K562 (cell line): ENCODE measurements at regions not wholly inside any gene's neighbourhood (a gene's known extent, or its start where the extent isn't known, plus 50 kb on each side); places are given as distances from the start of the nearest gene placed in this dataset.
A peak's percentile ranks its signal among the peaks of the same experiment; 100 is the strongest.

Experiments used
- CAMTA2 ChIP-seq: fragments of 250-450 bp; sonication (Bioruptor Pico); conservative IDR thresholded peaks from 2 replicates; pipeline ENCODE4 v1.5.1; 2022
- CXXC5 ChIP-seq: fragments of 250-450 bp; sonication (Bioruptor Pico); IDR thresholded peaks from 2 replicates; pipeline ENCODE4 v1.8.0; 2022; ENCODE audit warnings: inconsistent platforms, mild to moderate bottlenecking, moderate library complexity
- ILF3 ChIP-seq: fragments of 450-650 bp; IDR thresholded peaks from 2 replicates; pipeline ENCODE4 v1.6.1; 2018; ENCODE audit warnings: antibody characterized with exemption, mild to moderate bottlenecking, moderate library complexity, borderline replicate concordance
- NR2C2 ChIP-seq, 2 experiments: fragments of 200-800 bp in 1 of 2; sonication (Bioruptor generic) in 1 of 2; sonication (generic) in 1 of 2; formaldehyde crosslinking in 1 of 2; IDR thresholded peaks; 2 replicates each; pipeline versions ENCODE4 v1.6.1 to v1.8.0; 2016 to 2022; ENCODE audit warnings: mild to moderate bottlenecking in 1 of 2, missing compliant biosample characterization in 1 of 2, missing genetic modification characterization in 1 of 2, missing genetic modification reagents in 1 of 2
- NRF1 ChIP-seq, 2 experiments: fragments of 450-650 bp; IDR thresholded peaks in 1 of 2; conservative IDR thresholded peaks in 1 of 2; 2 replicates each; pipeline ENCODE4 v1.6.1; 2014; ENCODE audit warnings: mild to moderate bottlenecking in 2 of 2
- RAD21 ChIP-seq, 2 experiments: fragments of 250-450 bp in 1 of 2; fragments of 450-650 bp in 1 of 2; sonication (Bioruptor Pico) in 1 of 2; formaldehyde crosslinking in 1 of 2; IDR thresholded peaks in 1 of 2; conservative IDR thresholded peaks in 1 of 2; 2 replicates each; pipeline versions ENCODE4 v1.4.0 to v1.8.0; 2020 to 2022; ENCODE audit warnings: mild to moderate bottlenecking in 2 of 2, moderate library complexity in 1 of 2
- SP2 ChIP-seq: IDR thresholded peaks from 2 replicates; pipeline ENCODE4 v1.6.1; 2011; ENCODE audit warnings: mild to moderate bottlenecking, low read depth, low read length, moderate library complexity; ENCODE audit not compliant: poor library complexity, severe bottlenecking; ENCODE audit errors: extremely low read depth
- TAF7 ChIP-seq: fragments of 450-650 bp; IDR thresholded peaks from 2 replicates; pipeline ENCODE4 v1.6.1; 2016; ENCODE audit warnings: missing genetic modification characterization, missing compliant biosample characterization
- TCF7L2 ChIP-seq: fragments of 150-350 bp; IDR thresholded peaks from 2 replicates; pipeline ENCODE4 v1.6.1; 2016; ENCODE audit warnings: low read depth, mild to moderate bottlenecking, low read length, moderate library complexity
- ZNF165 ChIP-seq: fragments of 250-450 bp; sonication (Bioruptor Pico); IDR thresholded peaks from 2 replicates; pipeline ENCODE4 v1.4.0; 2020; ENCODE audit warnings: borderline replicate concordance
- ZNF184 ChIP-seq: sonication (generic); formaldehyde crosslinking; IDR thresholded peaks from 2 replicates; pipeline ENCODE4 v1.5.0; 2020; ENCODE audit warnings: missing genetic modification reagents
- ZNF408 ChIP-seq: fragments of 250-450 bp; sonication (Bioruptor Pico); IDR thresholded peaks from 2 replicates; pipeline ENCODE4 v1.4.0; 2020; ENCODE audit warnings: low read depth, mild to moderate bottlenecking, moderate library complexity
- ZNF707 ChIP-seq: fragments of 250-450 bp; sonication (Bioruptor Pico); conservative IDR thresholded peaks from 2 replicates; pipeline ENCODE4 v1.8.0; 2022; ENCODE audit warnings: inconsistent platforms, mild to moderate bottlenecking, moderate library complexity
- TF ChIP-seq, protein P1 (sequence below): fragments of 250-450 bp; sonication (Bioruptor Pico); IDR thresholded peaks from 2 replicates; pipeline ENCODE4 v1.4.0; 2020; ENCODE audit warnings: mild to moderate bottlenecking
- TF ChIP-seq, protein P2 (sequence below): fragments of 200-800 bp; sonication (Bioruptor generic); IDR thresholded peaks from 2 replicates; pipeline ENCODE4 v1.6.1; 2017; ENCODE audit warnings: missing genetic modification characterization, missing compliant biosample characterization
- TF ChIP-seq, protein P3 (sequence below), 3 experiments: IDR thresholded peaks in 2 of 3; conservative IDR thresholded peaks in 1 of 3; 2 replicates each; pipeline ENCODE4 v1.5.1; 2011 to 2012; ENCODE audit warnings: low read length in 3 of 3, mild to moderate bottlenecking in 3 of 3, control low read depth in 2 of 3, improper control_type of control experiment in 1 of 3, inconsistent platforms in 1 of 3, low read depth in 1 of 3, mixed read lengths in 1 of 3, moderate library complexity in 1 of 3; ENCODE audit not compliant: insufficient read depth in 2 of 3
- TF ChIP-seq, protein P4 (sequence below): IDR thresholded peaks from 3 replicates; pipeline ENCODE4 v1.6.1; 2011; ENCODE audit warnings: borderline replicate concordance, mild to moderate bottlenecking, moderate library complexity; ENCODE audit not compliant: insufficient read length; ENCODE audit errors: extremely low read depth

DNA sequence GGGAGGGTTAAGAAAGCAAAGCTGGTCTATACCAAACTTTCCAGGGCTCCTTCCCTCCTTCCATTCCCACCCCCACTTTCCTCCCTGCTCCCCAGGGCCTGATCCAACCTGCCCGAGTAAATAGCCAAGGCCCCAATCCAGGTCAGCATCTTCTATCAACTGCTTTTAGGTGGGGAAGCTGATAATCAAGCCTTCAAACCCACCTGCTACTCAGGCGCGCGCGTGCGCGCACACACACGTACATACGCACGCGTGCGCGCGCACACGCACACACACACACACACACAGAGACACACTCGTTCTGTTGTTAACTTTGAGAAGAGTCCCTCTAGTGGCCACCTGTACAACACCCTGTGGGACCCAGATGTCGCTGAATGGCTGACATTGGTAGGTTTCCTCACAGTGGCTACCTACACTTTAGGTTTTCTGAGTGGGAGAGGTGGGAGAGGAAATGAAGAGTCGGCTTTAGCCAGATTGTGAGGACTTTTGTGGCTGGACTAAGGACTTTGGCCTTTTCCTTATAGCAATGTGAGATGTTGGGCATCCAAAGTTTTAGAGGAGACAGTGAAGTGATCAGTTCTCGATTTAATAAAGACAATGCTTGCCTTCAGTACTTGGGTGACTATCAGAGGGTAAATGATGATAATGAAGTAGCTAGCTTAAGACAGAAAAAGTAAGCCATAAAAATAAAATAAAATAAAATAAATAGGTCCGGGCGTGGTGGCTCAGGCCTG, 179.9 kb upstream of the C2CD4B start (continued):
- TF ChIP-seq RAD21 (CRISPR knock-in tag; conservative IDR thresholded peaks at IDR 0.05 in 1 of 2, IDR thresholded peaks at IDR 0.05 in 1 of 2) (peak in 1 of 2 experiments; percentile 59; a peak in 3 of 4 replicates), SP2 (no peak), NR2C2 (CRISPR knock-in tag; IDR thresholded peaks at IDR 0.05) (no peak), NR2C2 (tag; IDR thresholded peaks at IDR 0.05) (no peak), TAF7 (tag) (no peak), CAMTA2 (CRISPR knock-in tag) (no peak), ZNF707 (CRISPR knock-in tag) (no peak), CXXC5 (CRISPR knock-in tag) (peak; percentile 56), ILF3 (no peak), ZNF165 (CRISPR knock-in tag) (no peak), ZNF408 (CRISPR knock-in tag) (no peak), ZNF184 (CRISPR knock-in tag) (no peak), TCF7L2 (no peak), NRF1 (conservative IDR thresholded peaks at IDR 0.05 in 1 of 2, IDR thresholded peaks at IDR 0.05 in 1 of 2) (peak; percentile 85 to 88)
- TF ChIP-seq, protein P1, sequence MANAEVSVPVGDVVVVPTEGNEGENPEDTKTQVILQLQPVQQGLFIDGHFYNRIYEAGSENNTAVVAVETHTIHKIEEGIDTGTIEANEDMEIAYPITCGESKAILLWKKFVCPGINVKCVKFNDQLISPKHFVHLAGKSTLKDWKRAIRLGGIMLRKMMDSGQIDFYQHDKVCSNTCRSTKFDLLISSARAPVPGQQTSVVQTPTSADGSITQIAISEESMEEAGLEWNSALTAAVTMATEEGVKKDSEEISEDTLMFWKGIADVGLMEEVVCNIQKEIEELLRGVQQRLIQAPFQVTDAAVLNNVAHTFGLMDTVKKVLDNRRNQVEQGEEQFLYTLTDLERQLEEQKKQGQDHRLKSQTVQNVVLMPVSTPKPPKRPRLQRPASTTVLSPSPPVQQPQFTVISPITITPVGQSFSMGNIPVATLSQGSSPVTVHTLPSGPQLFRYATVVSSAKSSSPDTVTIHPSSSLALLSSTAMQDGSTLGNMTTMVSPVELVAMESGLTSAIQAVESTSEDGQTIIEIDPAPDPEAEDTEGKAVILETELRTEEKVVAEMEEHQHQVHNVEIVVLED (CRISPR knock-in tag): peak; percentile 77
- TF ChIP-seq, protein P2, sequence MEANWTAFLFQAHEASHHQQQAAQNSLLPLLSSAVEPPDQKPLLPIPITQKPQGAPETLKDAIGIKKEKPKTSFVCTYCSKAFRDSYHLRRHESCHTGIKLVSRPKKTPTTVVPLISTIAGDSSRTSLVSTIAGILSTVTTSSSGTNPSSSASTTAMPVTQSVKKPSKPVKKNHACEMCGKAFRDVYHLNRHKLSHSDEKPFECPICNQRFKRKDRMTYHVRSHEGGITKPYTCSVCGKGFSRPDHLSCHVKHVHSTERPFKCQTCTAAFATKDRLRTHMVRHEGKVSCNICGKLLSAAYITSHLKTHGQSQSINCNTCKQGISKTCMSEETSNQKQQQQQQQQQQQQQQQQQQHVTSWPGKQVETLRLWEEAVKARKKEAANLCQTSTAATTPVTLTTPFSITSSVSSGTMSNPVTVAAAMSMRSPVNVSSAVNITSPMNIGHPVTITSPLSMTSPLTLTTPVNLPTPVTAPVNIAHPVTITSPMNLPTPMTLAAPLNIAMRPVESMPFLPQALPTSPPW (CRISPR knock-in tag): peak; percentile 25; the same call in 1 of the 2 replicates
- TF ChIP-seq, protein P3, sequence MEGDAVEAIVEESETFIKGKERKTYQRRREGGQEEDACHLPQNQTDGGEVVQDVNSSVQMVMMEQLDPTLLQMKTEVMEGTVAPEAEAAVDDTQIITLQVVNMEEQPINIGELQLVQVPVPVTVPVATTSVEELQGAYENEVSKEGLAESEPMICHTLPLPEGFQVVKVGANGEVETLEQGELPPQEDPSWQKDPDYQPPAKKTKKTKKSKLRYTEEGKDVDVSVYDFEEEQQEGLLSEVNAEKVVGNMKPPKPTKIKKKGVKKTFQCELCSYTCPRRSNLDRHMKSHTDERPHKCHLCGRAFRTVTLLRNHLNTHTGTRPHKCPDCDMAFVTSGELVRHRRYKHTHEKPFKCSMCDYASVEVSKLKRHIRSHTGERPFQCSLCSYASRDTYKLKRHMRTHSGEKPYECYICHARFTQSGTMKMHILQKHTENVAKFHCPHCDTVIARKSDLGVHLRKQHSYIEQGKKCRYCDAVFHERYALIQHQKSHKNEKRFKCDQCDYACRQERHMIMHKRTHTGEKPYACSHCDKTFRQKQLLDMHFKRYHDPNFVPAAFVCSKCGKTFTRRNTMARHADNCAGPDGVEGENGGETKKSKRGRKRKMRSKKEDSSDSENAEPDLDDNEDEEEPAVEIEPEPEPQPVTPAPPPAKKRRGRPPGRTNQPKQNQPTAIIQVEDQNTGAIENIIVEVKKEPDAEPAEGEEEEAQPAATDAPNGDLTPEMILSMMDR (IDR thresholded peaks at IDR 0.05 in 2 of 3, conservative IDR thresholded peaks at IDR 0.05 in 1 of 3; ENCODE audit: insufficient read depth in 2 of 3, low read depth in 1 of 3, low read length in 3 of 3): peak; percentile 63 to 82 (median 66)
- TF ChIP-seq, protein P4, sequence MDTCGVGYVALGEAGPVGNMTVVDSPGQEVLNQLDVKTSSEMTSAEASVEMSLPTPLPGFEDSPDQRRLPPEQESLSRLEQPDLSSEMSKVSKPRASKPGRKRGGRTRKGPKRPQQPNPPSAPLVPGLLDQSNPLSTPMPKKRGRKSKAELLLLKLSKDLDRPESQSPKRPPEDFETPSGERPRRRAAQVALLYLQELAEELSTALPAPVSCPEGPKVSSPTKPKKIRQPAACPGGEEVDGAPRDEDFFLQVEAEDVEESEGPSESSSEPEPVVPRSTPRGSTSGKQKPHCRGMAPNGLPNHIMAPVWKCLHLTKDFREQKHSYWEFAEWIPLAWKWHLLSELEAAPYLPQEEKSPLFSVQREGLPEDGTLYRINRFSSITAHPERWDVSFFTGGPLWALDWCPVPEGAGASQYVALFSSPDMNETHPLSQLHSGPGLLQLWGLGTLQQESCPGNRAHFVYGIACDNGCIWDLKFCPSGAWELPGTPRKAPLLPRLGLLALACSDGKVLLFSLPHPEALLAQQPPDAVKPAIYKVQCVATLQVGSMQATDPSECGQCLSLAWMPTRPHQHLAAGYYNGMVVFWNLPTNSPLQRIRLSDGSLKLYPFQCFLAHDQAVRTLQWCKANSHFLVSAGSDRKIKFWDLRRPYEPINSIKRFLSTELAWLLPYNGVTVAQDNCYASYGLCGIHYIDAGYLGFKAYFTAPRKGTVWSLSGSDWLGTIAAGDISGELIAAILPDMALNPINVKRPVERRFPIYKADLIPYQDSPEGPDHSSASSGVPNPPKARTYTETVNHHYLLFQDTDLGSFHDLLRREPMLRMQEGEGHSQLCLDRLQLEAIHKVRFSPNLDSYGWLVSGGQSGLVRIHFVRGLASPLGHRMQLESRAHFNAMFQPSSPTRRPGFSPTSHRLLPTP: no peak
